ENCODE measurements at regions not wholly inside any gene's neighbourhood (a gene's known extent, or its start where the extent isn't known, plus 50 kb on each side); places are given as distances from the start of the nearest gene placed in this dataset.

GRCh38 chr4:4627111-4627510, 85.3 kb upstream of the STX18 start:
- Histone ChIP-seq H3K27ac (ENCODE audit: control insufficient read depth, insufficient read depth, low read length) (no peak overlapping the region), H3K9me1 (ENCODE audit: control insufficient read depth, extremely low read depth, insufficient read depth, low read length) (no peaks in the 10 kb centered on the region), H3K4me1 (ENCODE audit: control insufficient read depth, extremely low read depth, insufficient read depth, low read length) (no peaks in the 10 kb centered on the region), H3K9me3 (ENCODE audit: control insufficient read depth, low read depth, low read length) (no peaks in the 10 kb centered on the region), H3K4me2 (ENCODE audit: control insufficient read depth, extremely low read depth, insufficient read depth, low read depth, low read length) (no peak overlapping the region), H3K27me3 (ENCODE audit: control insufficient read depth, extremely low read depth, insufficient read depth, low read length) (no peaks in the 10 kb centered on the region), H4K20me1 (ENCODE audit: control insufficient read depth, extremely low read depth, insufficient read depth, low read length) (no peaks in the 10 kb centered on the region), H3K79me2 (ENCODE audit: control insufficient read depth, insufficient read depth, low read length) (no peaks in the 10 kb centered on the region), H2AFZ (ENCODE audit: control insufficient read depth, low read length) (no peak overlapping the region), H3K9ac (ENCODE audit: control insufficient read depth, extremely low read depth, insufficient read depth, low read length) (no peak overlapping the region), H3K36me3 (ENCODE audit: control insufficient read depth in 2 of 2, extremely low read depth in 1 of 2, insufficient read depth in 2 of 2, low read length in 2 of 2) (no peaks in the 10 kb centered on the region), H3K4me3 (ENCODE audit: control insufficient read depth in 2 of 3, extremely low read depth in 1 of 3, insufficient read depth in 2 of 3, low read depth in 1 of 3, low read length in 3 of 3) (no peak overlapping the region)
- DNase-seq (ENCODE audit: low read depth, low spot score): no peak
- TF ChIP-seq EZH2 (IDR thresholded peaks at IDR 0.05; ENCODE audit: low read length) (no peak), CTCF (optimal IDR thresholded peaks at IDR 0.05 in 1 of 3, IDR thresholded peaks at IDR 0.05 in 1 of 3, conservative IDR thresholded peaks at IDR 0.05 in 1 of 3; ENCODE audit: extremely low read depth in 1 of 3, insufficient read depth in 2 of 3, low read length in 3 of 3) (no peak)
- dilution Hi-C loops (cut with MboI; ENCODE audit: extremely low pct_ligation_motif_present, low sequenced_read_pairs): no loop called here
- FAIRE-seq: no peak

GRCh38 chr4:4625488-4625887, 83.6 kb upstream of the STX18 start:
- Histone ChIP-seq H3K9ac (ENCODE audit: control insufficient read depth, extremely low read depth, insufficient read depth, low read length) (no peak overlapping the region), H3K4me1 (ENCODE audit: control insufficient read depth, extremely low read depth, insufficient read depth, low read length) (no peaks in the 10 kb centered on the region), H3K4me2 (ENCODE audit: control insufficient read depth, extremely low read depth, insufficient read depth, low read depth, low read length) (no peak overlapping the region), H4K20me1 (ENCODE audit: control insufficient read depth, extremely low read depth, insufficient read depth, low read length) (no peaks in the 10 kb centered on the region), H3K9me1 (ENCODE audit: control insufficient read depth, extremely low read depth, insufficient read depth, low read length) (no peaks in the 10 kb centered on the region), H3K36me3 (ENCODE audit: control insufficient read depth in 2 of 2, extremely low read depth in 1 of 2, insufficient read depth in 2 of 2, low read length in 2 of 2) (no peaks in the 10 kb centered on the region), H3K9me3 (ENCODE audit: control insufficient read depth, low read depth, low read length) (no peaks in the 10 kb centered on the region), H3K4me3 (ENCODE audit: control insufficient read depth in 2 of 3, extremely low read depth in 1 of 3, insufficient read depth in 2 of 3, low read depth in 1 of 3, low read length in 3 of 3) (no peak overlapping the region), H2AFZ (ENCODE audit: control insufficient read depth, low read length) (no peak overlapping the region), H3K27ac (ENCODE audit: control insufficient read depth, insufficient read depth, low read length) (no peak overlapping the region), H3K27me3 (ENCODE audit: control insufficient read depth, extremely low read depth, insufficient read depth, low read length) (no peaks in the 10 kb centered on the region), H3K79me2 (ENCODE audit: control insufficient read depth, insufficient read depth, low read length) (no peaks in the 10 kb centered on the region)
- dilution Hi-C loops (cut with MboI; ENCODE audit: extremely low pct_ligation_motif_present, low sequenced_read_pairs): no loop called here
- FAIRE-seq (no peak), DNase-seq (ENCODE audit: low read depth, low spot score) (no peak)
- TF ChIP-seq EZH2 (IDR thresholded peaks at IDR 0.05; ENCODE audit: low read length): no peak
- no peak for TF ChIP-seq CTCF (optimal IDR thresholded peaks at IDR 0.05 in 1 of 3, IDR thresholded peaks at IDR 0.05 in 1 of 3, conservative IDR thresholded peaks at IDR 0.05 in 1 of 3; ENCODE audit: extremely low read depth in 1 of 3, insufficient read depth in 2 of 3, low read length in 3 of 3)
